Endodermal cell (in vitro differentiated cells): ENCODE measurements at regions not wholly inside any gene's neighbourhood (a gene's known extent, or its start where the extent isn't known, plus 50 kb on each side); places are given as distances from the start of the nearest gene placed in this dataset.

Experiments used
- DNase-seq: peaks from one replicate; pipeline ENCODE4 v3.0.0-alpha.2; 2017
- H3K27ac ChIP-seq: 2 replicates; pipeline ENCODE4 v1.5.1; 2013; ENCODE audit warnings: mild to moderate bottlenecking, low read depth, low read length, moderate library complexity
- H3K27me3 ChIP-seq: 2 replicates; pipeline ENCODE4 v1.6.1; 2013; ENCODE audit warnings: mild to moderate bottlenecking, low read length, moderate library complexity; ENCODE audit not compliant: insufficient read depth, control insufficient read depth, poor library complexity, severe bottlenecking
- H3K36me3 ChIP-seq: 2 replicates; pipeline ENCODE4 v1.7.0; 2013; ENCODE audit warnings: mild to moderate bottlenecking, low read length, moderate library complexity; ENCODE audit not compliant: control insufficient read depth, insufficient read depth
- H3K4me1 ChIP-seq: one replicate; pipeline ENCODE4 v1.7.0; 2013; ENCODE audit warnings: low read length; ENCODE audit not compliant: control insufficient read depth, insufficient read depth
- H3K4me3 ChIP-seq: 2 replicates; pipeline ENCODE4 v1.5.1; 2013; ENCODE audit warnings: mild to moderate bottlenecking, low read length, moderate library complexity
- H3K9ac ChIP-seq: 2 replicates; pipeline ENCODE4 v1.6.1; 2013; ENCODE audit warnings: mild to moderate bottlenecking, low read length, moderate library complexity; ENCODE audit not compliant: poor library complexity, severe bottlenecking; ENCODE audit errors: extremely low read depth
- H3K9me3 ChIP-seq: 2 replicates; pipeline ENCODE4 v1.6.1; 2013; ENCODE audit warnings: mild to moderate bottlenecking, low read length, moderate library complexity; ENCODE audit not compliant: control insufficient read depth
- H3K27ac Mint-ChIP-seq: 2 replicates; pipeline ENCODE4 v1.8.0; 2020; ENCODE audit warnings: mixed read lengths
- H3K27me3 Mint-ChIP-seq: 2 replicates; pipeline ENCODE4 v1.8.0; 2021; ENCODE audit warnings: mild to moderate bottlenecking, mixed read lengths; ENCODE audit not compliant: insufficient read depth
- H3K36me3 Mint-ChIP-seq: 2 replicates; pipeline ENCODE4 v1.8.0; 2020; ENCODE audit warnings: low read depth, mixed read lengths
- H3K4me1 Mint-ChIP-seq: 2 replicates; pipeline ENCODE4 v1.8.0; 2020; ENCODE audit warnings: mixed read lengths
- H3K4me3 Mint-ChIP-seq: 2 replicates; pipeline ENCODE4 v1.8.0; 2020; ENCODE audit warnings: mild to moderate bottlenecking, moderate library complexity, mixed read lengths
- H3K9me3 Mint-ChIP-seq: 2 replicates; pipeline ENCODE4 v1.8.0; 2020; ENCODE audit warnings: mild to moderate bottlenecking, mixed read lengths
- CTCF ChIP-seq: fragments of 200-600 bp; sonication (generic); conservative IDR thresholded peaks from 2 replicates; pipeline ENCODE4 v1.5.0; 2021; ENCODE audit warnings: antibody characterized with exemption, mild to moderate bottlenecking
- WGBS, 2 experiments: methylation state at CpG; one replicate each; pipeline versions ENCODE4 v1.1.5 to v1.1.7; 2013; ENCODE audit warnings: missing lambda C conversion rate in 2 of 2, mixed read lengths in 1 of 2; ENCODE audit not compliant: insufficient coverage in 1 of 2, insufficient read length in 1 of 2; 5-methylcytosine and 5-hydroxymethylcytosine counted together

GRCh38 chr1:82405333-82405732 is 604.6 kb downstream of the ADGRL2 start:
- Histone ChIP-seq H3K4me3 (peak overlapping the region; percentile 26), H3K27me3 (no peaks in the 10 kb centered on the region), H3K27ac (no peak overlapping the region), H3K9me3 (no peaks in the 10 kb centered on the region), H3K4me1 (peaks cover 11% of the 10 kb centered on the region), H3K9ac (no peak overlapping the region), H3K36me3 (no peaks in the 10 kb centered on the region)
- H3K4me3 Mint-ChIP-seq, result no peak overlapping the region
- no peak overlapping the region for H3K27ac Mint-ChIP-seq
- no peak for TF ChIP-seq CTCF
- no peak for DNase-seq
- no peaks in the 10 kb centered on the region for H3K27me3 Mint-ChIP-seq
- 83 to 89% methylated on average over 1 of the region's 1 CpG for WGBS, 2 experiments
- peaks cover 11% of the 10 kb centered on the region for H3K4me1 Mint-ChIP-seq
- no peaks in the 10 kb centered on the region for H3K9me3 Mint-ChIP-seq
- H3K36me3 Mint-ChIP-seq, result no peaks in the 10 kb centered on the region

- H3K27me3 ChIP-seq, result no peaks in the 10 kb centered on the region
- WGBS, 2 experiments, result 93% methylated on average over 1 of the region's 1 CpG; no CpG with 5 or more reads in 1 of the 2 experiments
- Mint-ChIP-seq H3K27me3 (no peaks in the 10 kb centered on the region), H3K36me3 (no peaks in the 10 kb centered on the region), H3K9me3 (no peaks in the 10 kb centered on the region), H3K4me1 (peaks cover 20% of the 10 kb centered on the region), H3K27ac (no peak overlapping the region), H3K4me3 (no peak overlapping the region)
- H3K9ac ChIP-seq, result no peak overlapping the region
- no peak overlapping the region for H3K4me3 ChIP-seq
- no peak overlapping the region for H3K27ac ChIP-seq
- no peak for TF ChIP-seq CTCF
- no peaks in the 10 kb centered on the region for H3K9me3 ChIP-seq
- peaks cover 13% of the 10 kb centered on the region for H3K4me1 ChIP-seq
- no peaks in the 10 kb centered on the region for H3K36me3 ChIP-seq
- no peak for DNase-seq
Observed at GRCh38 chr1:82401116-82401515, 600.4 kb downstream of the ADGRL2 start.

GRCh38 chr1:82400521-82400920 is 599.8 kb downstream of the ADGRL2 start:
- H3K9me3 Mint-ChIP-seq, result no peaks in the 10 kb centered on the region
- no peak overlapping the region for H3K27ac Mint-ChIP-seq
- H3K4me3 Mint-ChIP-seq, result no peak overlapping the region
- Histone ChIP-seq H3K4me3 (no peak overlapping the region), H3K36me3 (no peaks in the 10 kb centered on the region), H3K27me3 (no peaks in the 10 kb centered on the region), H3K27ac (no peak overlapping the region), H3K9ac (no peak overlapping the region), H3K4me1 (peaks cover 11% of the 10 kb centered on the region), H3K9me3 (no peaks in the 10 kb centered on the region)
- DNase-seq, result no peak
- peaks cover 19% of the 10 kb centered on the region for H3K4me1 Mint-ChIP-seq
- WGBS, 2 experiments, result 90 to 95% methylated on average over 2 to 4 of the region's 4 CpGs
- TF ChIP-seq CTCF, result no peak
- H3K36me3 Mint-ChIP-seq, result no peaks in the 10 kb centered on the region
- H3K27me3 Mint-ChIP-seq, result no peaks in the 10 kb centered on the region
